ENCODE measurements at regions not wholly inside any gene's neighbourhood (a gene's known extent, or its start where the extent isn't known, plus 50 kb on each side); places are given as distances from the start of the nearest gene placed in this dataset.

- no peak for TF ChIP-seq CTCF (IDR thresholded peaks at IDR 0.05)
- no peak overlapping the region for H3K27ac ChIP-seq (ENCODE audit: low read depth in 1 of 2, low read length in 2 of 2)
- H3K27me3 Mint-ChIP-seq: peaks cover 33% of the 10 kb centered on the region
- no peaks in the 10 kb centered on the region for H3K9me3 ChIP-seq (ENCODE audit: control insufficient read depth in 1 of 2, insufficient read depth in 1 of 2, low read length in 2 of 2)
- H3K36me3 ChIP-seq (ENCODE audit: insufficient read depth, low read length): no peaks in the 10 kb centered on the region
- H3K4me3 Mint-ChIP-seq: no peak overlapping the region
- H3K4me1 ChIP-seq (ENCODE audit: insufficient read depth, low read length): no peaks in the 10 kb centered on the region
- H3K27me3 ChIP-seq (ENCODE audit: control insufficient read depth in 1 of 2, insufficient read depth in 2 of 2, low read length in 2 of 2): peaks cover 0 to 4% of the 10 kb centered on the region in 2 experiments
- ATAC-seq (ENCODE audit: poor library complexity): no peak
- H3K9me3 Mint-ChIP-seq: no peaks in the 10 kb centered on the region
- H3K36me3 Mint-ChIP-seq (ENCODE audit: low read depth): no peaks in the 10 kb centered on the region
- intact Hi-C loops (cut with DNase I, micrococcal nuclease): no loop called here
- ChIA-PET CTCF (interaction anchor here (0.5 kb wide), 1 partner anchor 80 kb away, joined by 3 read pairs; no protein-coding TSS in a partner anchor), POLR2A (no interaction called here)
- no peak overlapping the region for H3K4me3 ChIP-seq (ENCODE audit: low read length)
- no peaks in the 10 kb centered on the region for H3K4me1 Mint-ChIP-seq (ENCODE audit: low read depth)
- DNase-seq: no peak
- H3K27ac Mint-ChIP-seq: no peak overlapping the region
These were observed 521.1 kb downstream of the GATA3 start for GRCh38 chr10:8575620-8576019.

DNA sequence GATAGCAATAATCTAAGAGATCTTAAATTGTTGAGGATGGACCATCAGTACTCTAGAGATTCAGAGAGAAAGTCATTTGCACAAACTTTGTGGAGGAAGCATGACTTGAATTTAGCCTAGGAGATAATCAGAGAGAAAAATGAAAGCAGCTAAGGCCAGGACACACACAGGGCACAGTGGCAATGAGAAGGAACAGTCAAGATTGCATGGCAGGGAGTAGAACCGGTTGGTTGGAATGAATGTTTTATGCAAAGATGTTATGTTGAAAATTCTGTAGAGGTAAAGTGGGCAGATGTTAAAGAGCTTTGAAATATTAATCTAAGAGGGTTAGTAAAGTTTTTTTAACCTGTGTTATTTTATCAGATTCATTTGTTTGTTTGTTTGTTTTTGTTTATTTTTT is 521.8 kb downstream of the GATA3 start:
- DNase-seq (no peak), ATAC-seq (ENCODE audit: poor library complexity) (no peak)
- Histone ChIP-seq H3K4me1 (ENCODE audit: insufficient read depth, low read length) (no peaks in the 10 kb centered on the region), H3K27me3 (ENCODE audit: control insufficient read depth in 1 of 2, insufficient read depth in 2 of 2, low read length in 2 of 2) (peaks cover 0 to 2% of the 10 kb centered on the region in 2 experiments), H3K9me3 (ENCODE audit: control insufficient read depth in 1 of 2, insufficient read depth in 1 of 2, low read length in 2 of 2) (no peaks in the 10 kb centered on the region), H3K4me3 (ENCODE audit: low read length) (no peak overlapping the region), H3K27ac (ENCODE audit: low read depth in 1 of 2, low read length in 2 of 2) (no peak overlapping the region), H3K36me3 (ENCODE audit: insufficient read depth, low read length) (no peaks in the 10 kb centered on the region)
- intact Hi-C loops (cut with DNase I, micrococcal nuclease): no loop called here
- CTCF ChIA-PET: interaction anchor here (0.5 kb wide), 1 partner anchor 81 kb away, joined by 3 read pairs; no protein-coding TSS in a partner anchor
- Mint-ChIP-seq H3K4me1 (ENCODE audit: low read depth) (no peaks in the 10 kb centered on the region), H3K27me3 (peaks cover 29% of the 10 kb centered on the region), H3K36me3 (ENCODE audit: low read depth) (no peaks in the 10 kb centered on the region), H3K4me3 (no peak overlapping the region), H3K27ac (no peak overlapping the region), H3K9me3 (no peaks in the 10 kb centered on the region)
- TF ChIP-seq CTCF (IDR thresholded peaks at IDR 0.05): no peak
- POLR2A ChIA-PET: no interaction called here

DNA sequence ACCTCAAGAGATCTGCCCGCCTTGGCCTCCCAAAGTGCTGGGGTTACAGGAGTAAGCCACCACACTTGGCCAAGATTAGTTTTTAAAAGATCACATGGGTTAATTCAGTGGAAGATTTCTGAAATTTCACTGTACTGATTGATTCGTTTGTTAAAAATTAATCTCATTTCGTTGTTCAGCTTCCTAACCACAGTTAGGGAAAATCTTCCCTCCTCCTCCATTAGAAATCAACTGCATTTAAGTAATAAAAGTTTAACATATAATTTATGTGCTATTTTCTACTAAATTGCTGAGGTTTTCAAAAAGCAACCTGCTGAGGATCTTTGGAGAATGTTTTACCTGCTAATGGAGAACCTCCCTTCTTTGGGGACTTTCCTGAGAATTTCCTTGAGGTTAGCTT is 522.4 kb downstream of the GATA3 start:
- Histone ChIP-seq H3K27ac (ENCODE audit: low read depth in 1 of 2, low read length in 2 of 2) (no peak overlapping the region), H3K9me3 (ENCODE audit: control insufficient read depth in 1 of 2, insufficient read depth in 1 of 2, low read length in 2 of 2) (no peaks in the 10 kb centered on the region), H3K4me1 (ENCODE audit: insufficient read depth, low read length) (no peaks in the 10 kb centered on the region), H3K36me3 (ENCODE audit: insufficient read depth, low read length) (no peaks in the 10 kb centered on the region), H3K27me3 (ENCODE audit: control insufficient read depth in 1 of 2, insufficient read depth in 2 of 2, low read length in 2 of 2) (no peaks in the 10 kb centered on the region), H3K4me3 (ENCODE audit: low read length) (no peak overlapping the region)
- no peaks in the 10 kb centered on the region for H3K4me1 Mint-ChIP-seq (ENCODE audit: low read depth)
- H3K27ac Mint-ChIP-seq: no peak overlapping the region
- no peaks in the 10 kb centered on the region for H3K9me3 Mint-ChIP-seq
- ChIA-PET POLR2A (no interaction called here), CTCF (no interaction called here)
- no peak for DNase-seq
- TF ChIP-seq CTCF (IDR thresholded peaks at IDR 0.05): no peak
- H3K27me3 Mint-ChIP-seq: peaks cover 26% of the 10 kb centered on the region
- H3K4me3 Mint-ChIP-seq: no peak overlapping the region
- no peaks in the 10 kb centered on the region for H3K36me3 Mint-ChIP-seq (ENCODE audit: low read depth)
- no peak for ATAC-seq (ENCODE audit: poor library complexity)
- intact Hi-C loops (cut with DNase I, micrococcal nuclease): no loop called here

Measured in CD4-positive, alpha-beta T cell (primary cell).